ENCODE measurements at regions not wholly inside any gene's neighbourhood (a gene's known extent, or its start where the extent isn't known, plus 50 kb on each side); places are given as distances from the start of the nearest gene placed in this dataset.

GRCh38 chr1:208557046-208557722 is 313.0 kb upstream of the PLXNA2 start:
- TF ChIP-seq ZNF274 (IDR thresholded peaks at IDR 0.05; ENCODE audit: low read depth, low read length) = no peak
- no peak overlapping the region for H3K4me3 ChIP-seq (ENCODE audit: low read length)

GRCh38 chr1:208557723-208558094 is 313.5 kb upstream of the PLXNA2 start:
- no peak overlapping the region for H3K4me3 ChIP-seq (ENCODE audit: low read length)
- no peak for TF ChIP-seq ZNF274 (IDR thresholded peaks at IDR 0.05; ENCODE audit: low read depth, low read length)

- TF ChIP-seq ZNF274 (IDR thresholded peaks at IDR 0.05; ENCODE audit: low read depth, low read length) = no peak
- H3K4me3 ChIP-seq (ENCODE audit: low read length) = no peak overlapping the region
These were observed 315.6 kb upstream of the PLXNA2 start for GRCh38 chr1:208559597-208560329.

- H3K4me3 ChIP-seq (ENCODE audit: low read length) = no peak overlapping the region
- no peak for TF ChIP-seq ZNF274 (IDR thresholded peaks at IDR 0.05; ENCODE audit: low read depth, low read length)
These were observed 318.2 kb upstream of the PLXNA2 start for GRCh38 chr1:208562151-208562960.

GRCh38 chr1:208564466-208564865 is 320.3 kb upstream of the PLXNA2 start:
- TF ChIP-seq ZNF274 (IDR thresholded peaks at IDR 0.05; ENCODE audit: low read depth, low read length) = no peak
- H3K4me3 ChIP-seq (ENCODE audit: low read length) = no peak overlapping the region

- H3K4me3 ChIP-seq (ENCODE audit: low read length) = no peak overlapping the region
- TF ChIP-seq ZNF274 (IDR thresholded peaks at IDR 0.05; ENCODE audit: low read depth, low read length) = no peak
These were observed 321.7 kb upstream of the PLXNA2 start for GRCh38 chr1:208565756-208566440.

- no peak for TF ChIP-seq ZNF274 (IDR thresholded peaks at IDR 0.05; ENCODE audit: low read depth, low read length)
- H3K4me3 ChIP-seq (ENCODE audit: low read length) = no peak overlapping the region
These were observed 325.0 kb upstream of the PLXNA2 start for GRCh38 chr1:208569181-208569580.

- H3K4me3 ChIP-seq (ENCODE audit: low read length) = no peak overlapping the region
- no peak for TF ChIP-seq ZNF274 (IDR thresholded peaks at IDR 0.05; ENCODE audit: low read depth, low read length)
These were observed 326.2 kb upstream of the PLXNA2 start for GRCh38 chr1:208570362-208570761.

GRCh38 chr1:208576425-208576824 is 332.2 kb upstream of the PLXNA2 start:
- no peak overlapping the region for H3K4me3 ChIP-seq (ENCODE audit: low read length)
- TF ChIP-seq ZNF274 (IDR thresholded peaks at IDR 0.05; ENCODE audit: low read depth, low read length) = no peak

GRCh38 chr1:208577381-208577905 is 333.3 kb upstream of the PLXNA2 start:
- no peak overlapping the region for H3K4me3 ChIP-seq (ENCODE audit: low read length)
- no peak for TF ChIP-seq ZNF274 (IDR thresholded peaks at IDR 0.05; ENCODE audit: low read depth, low read length)

GRCh38 chr1:208581209-208581608 is 337.0 kb upstream of the PLXNA2 start:
- H3K4me3 ChIP-seq (ENCODE audit: low read length) = no peak overlapping the region
- no peak for TF ChIP-seq ZNF274 (IDR thresholded peaks at IDR 0.05; ENCODE audit: low read depth, low read length)

GRCh38 chr1:208581667-208582066 is 337.5 kb upstream of the PLXNA2 start:
- no peak overlapping the region for H3K4me3 ChIP-seq (ENCODE audit: low read length)
- no peak for TF ChIP-seq ZNF274 (IDR thresholded peaks at IDR 0.05; ENCODE audit: low read depth, low read length)

- TF ChIP-seq ZNF274 (IDR thresholded peaks at IDR 0.05; ENCODE audit: low read depth, low read length) = no peak
- H3K4me3 ChIP-seq (ENCODE audit: low read length) = no peak overlapping the region
These were observed 340.1 kb upstream of the PLXNA2 start for GRCh38 chr1:208584167-208584755.

- no peak for TF ChIP-seq ZNF274 (IDR thresholded peaks at IDR 0.05; ENCODE audit: low read depth, low read length)
- H3K4me3 ChIP-seq (ENCODE audit: low read length) = no peak overlapping the region
These were observed 342.9 kb upstream of the PLXNA2 start for GRCh38 chr1:208587110-208587509.
